Amniotic epithelial cell (primary cell): ENCODE measurements at regions not wholly inside any gene's neighbourhood (a gene's known extent, or its start where the extent isn't known, plus 50 kb on each side); places are given as distances from the start of the nearest gene placed in this dataset.
"Not testable (repeated sequence)": the region's sequence is repeated elsewhere in the genome, so short reads cannot be mapped to it uniquely, and the experiment has no call there.

Source experiments
- DNase-seq: peaks from one replicate; pipeline ENCODE4 v3.0.0-alpha.2; 2010; ENCODE audit warnings: low read depth

DNA sequence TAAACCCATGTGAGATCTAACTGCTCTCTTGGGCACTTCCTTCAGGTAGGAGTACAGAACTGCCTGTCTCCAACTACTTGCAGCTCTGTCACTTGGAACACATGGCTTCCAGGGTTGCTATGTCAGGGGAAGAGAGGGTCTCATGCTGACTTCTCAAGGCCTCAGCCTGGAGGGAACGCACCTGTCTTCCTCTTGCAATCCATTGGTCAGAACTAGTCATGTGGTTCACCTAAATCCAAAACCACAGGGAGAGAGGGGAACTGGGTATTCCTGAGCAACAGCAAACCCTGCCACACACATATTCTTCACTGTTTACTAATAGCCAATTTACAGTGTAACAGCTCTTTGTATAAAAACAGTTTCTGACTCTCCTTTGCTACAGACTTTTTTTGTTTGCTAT, 206.1 kb downstream of the KCNJ2 start:
- DNase-seq, result no peak

DNA sequence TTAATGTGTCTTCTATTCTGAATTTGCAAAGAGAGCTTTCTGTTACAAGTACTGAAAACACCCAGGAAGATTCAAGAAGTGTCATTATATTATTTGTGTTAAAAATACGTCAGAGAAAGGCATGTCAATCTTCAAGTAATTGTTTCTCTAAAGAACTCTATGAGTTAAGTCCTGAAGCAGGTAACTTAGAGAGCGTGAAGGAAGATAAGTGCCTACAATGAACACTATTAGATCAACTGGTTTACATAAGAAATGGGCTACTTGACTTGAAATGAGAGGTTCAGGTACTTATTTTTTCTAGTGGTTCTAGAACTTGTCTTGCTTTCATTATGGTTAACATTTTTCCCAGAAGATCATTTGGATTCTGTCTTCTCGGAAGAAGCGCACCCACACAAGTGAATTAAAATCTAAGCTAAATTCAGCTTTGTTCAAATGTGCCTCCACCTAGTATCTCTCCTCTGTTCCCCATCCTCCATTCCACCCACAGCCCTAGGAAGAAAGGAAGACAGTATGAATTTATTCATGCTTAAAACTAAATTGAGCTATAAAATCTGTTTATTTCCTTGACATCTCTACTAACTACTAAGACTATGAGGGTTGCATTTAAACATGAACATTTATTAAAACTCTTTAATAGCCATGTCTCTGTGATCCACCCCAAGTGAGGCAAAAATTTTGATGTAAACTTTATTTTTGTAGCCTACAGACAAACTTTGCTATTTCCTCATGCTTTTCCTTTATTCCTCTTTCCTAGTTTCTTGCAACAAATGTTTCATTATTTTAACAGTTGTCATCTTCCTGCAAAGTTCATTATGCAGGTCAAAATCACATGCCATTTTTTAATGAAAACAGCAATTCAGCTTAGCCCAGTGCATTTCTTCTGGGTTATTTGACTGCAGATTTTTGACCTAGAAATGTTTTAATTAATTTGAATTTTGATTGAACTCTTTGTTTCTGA, 206.8 kb downstream of the KCNJ2 start:
- no peak for DNase-seq

GRCh38 chr17:70377654-70378053, 208.3 kb downstream of the KCNJ2 start:
- DNase-seq, result no peak

DNA sequence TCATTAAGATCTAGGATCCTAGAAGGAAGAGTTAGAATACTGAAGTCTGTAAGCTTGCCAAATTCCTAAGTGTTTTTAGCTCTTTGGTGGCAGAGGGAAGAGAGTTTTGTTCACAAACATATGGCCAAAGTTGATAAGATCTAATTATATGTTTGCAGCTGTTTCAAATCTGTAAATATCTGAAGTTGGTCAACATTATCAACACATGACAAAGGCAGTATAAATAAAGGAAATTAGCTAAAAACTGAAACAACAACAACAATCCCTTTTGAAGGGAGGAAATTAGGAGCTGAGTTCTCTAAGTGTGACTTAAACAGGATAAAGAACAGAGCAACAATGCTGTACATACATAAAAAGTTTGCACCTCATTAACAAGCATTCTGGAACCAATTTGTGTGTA, 208.7 kb downstream of the KCNJ2 start:
- DNase-seq, result no peak

DNA sequence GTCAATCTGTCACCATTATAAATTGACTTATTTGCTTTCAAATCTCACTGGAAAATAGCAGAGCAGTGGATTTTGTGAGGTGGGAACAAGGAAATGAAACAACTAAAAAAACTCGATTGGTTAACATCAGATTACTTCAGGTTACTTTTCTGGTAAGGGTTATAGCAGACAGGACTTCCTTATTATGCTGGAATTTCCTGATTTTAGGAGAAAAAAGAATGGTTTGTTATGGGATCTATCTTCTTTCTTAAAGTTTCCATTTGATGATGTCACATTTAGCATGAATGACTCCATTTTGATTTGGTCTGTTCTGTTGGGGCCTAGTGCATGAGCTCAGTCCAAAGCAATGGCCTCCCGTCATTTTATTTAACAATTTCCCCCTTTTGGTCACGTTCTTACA, 210.6 kb downstream of the KCNJ2 start:
- no peak for DNase-seq

GRCh38 chr17:70381916-70382315, 212.6 kb downstream of the KCNJ2 start:
- not testable (repeated sequence) for DNase-seq

DNA sequence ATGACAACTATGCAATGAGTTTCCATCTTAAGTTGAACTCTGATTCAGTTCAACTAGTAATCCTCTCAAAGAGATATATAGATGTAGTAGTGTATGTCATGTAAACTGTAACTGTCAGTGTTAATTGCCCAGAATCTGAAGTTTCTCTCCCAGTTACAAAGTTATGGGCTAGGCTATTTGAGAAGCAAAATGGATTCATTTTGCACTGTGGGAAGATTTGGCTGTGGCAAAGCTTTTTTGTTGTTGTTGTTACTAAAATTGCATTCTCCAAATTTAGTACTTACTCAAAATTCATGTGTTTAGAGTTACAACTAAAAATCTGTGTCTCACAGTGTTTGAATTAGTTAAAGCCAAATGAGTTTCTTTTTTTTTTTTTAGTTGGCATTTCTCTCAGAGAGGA, 219.0 kb downstream of the KCNJ2 start:
- DNase-seq, result no peak

GRCh38 chr17:70389232-70389757, 220.0 kb downstream of the KCNJ2 start:
- not testable (repeated sequence) for DNase-seq

DNA sequence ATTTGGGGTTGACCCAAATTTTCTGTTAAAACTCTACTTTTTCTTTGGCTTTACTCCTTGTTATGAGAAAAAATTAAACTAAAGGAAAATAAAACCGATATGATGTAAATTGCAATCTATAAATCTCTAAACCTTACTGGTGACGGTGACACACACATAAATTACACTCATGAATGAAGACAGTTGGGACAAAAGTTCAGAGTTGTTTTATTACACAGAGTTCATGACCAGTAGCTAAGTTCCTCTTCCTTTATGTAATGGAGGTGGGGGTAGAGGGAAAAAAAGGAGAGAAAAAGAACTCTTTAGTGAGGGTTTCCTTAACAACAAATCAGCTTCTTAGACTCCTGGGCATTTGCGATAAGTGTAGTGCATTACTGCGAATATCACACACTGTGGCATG, 220.7 kb downstream of the KCNJ2 start:
- no peak for DNase-seq

- DNase-seq, result no peak
These were observed 225.3 kb downstream of the KCNJ2 start for GRCh38 chr17:70394473-70395232.

DNA sequence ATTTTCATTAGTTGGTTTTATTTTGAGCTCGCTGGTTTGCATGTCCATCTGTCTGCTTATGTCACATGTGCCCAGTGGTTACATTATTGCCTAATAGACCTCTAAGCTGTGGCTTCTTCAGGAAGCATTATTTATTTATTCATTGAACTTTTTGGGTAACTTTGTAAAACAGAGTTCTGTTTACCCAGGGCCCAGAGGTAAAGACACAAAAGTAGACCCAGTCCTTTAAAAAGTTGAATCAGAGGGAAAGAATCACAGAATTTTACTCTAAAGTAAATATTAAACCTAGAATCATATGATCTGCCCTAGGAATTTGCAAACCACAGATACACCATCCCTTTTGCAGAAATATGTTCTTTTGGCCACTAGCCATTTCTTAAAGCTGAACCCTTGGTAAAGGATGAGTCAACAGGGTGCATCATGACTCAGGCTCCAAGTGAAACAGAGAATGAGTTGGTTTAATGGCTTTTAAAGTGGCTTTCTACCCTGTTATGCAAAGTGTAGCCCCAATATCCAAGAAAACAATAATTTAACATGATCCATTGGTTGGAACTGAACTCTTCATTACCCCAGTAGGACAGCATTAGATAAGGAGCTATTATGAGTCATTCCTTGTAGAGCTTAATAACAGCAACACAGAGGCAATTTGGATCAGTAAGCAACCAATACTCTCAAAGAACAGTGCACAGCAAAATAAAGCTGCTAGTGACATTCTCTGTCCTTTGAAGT, 236.3 kb downstream of the KCNJ2 start:
- DNase-seq, result peak; percentile 97

DNA sequence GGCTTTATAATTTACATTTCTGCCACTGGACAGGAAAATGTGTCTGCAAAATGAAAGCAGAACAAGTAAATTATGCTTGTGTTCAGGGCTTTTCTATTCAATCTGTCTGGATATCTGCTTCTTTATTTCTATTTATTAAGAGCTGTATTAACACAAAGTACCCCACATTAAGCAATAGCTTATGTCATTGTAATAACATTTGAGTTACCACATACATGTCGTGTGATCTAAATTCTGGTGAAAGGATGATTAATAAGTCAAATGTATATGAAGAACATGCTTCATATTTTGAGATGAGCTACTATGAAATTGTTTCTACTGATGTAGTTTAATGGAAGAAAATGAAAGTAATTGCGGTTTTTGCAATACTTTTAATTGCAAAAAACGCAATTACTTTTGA, 238.2 kb downstream of the KCNJ2 start:
- DNase-seq, result peak; percentile 66

DNA sequence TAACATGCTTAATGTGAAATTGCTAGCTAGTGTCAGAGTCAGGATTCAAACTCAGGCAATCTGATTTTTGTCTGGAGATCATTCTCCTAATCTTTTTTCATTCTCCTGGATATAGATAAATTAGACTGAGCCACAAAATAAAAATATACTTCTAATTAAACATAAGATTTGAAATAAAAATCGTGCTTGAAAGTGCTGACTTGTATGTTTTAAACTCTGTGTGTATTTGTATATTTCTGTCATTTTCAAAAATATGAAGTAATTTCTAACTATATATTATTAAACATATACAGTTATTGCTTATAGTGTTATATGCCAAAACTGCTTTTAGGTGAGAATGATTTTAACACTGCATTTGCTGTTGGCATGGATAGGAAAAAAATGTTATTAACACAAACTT, 239.4 kb downstream of the KCNJ2 start:
- DNase-seq, result no peak

- DNase-seq, result no peak
These were observed 245.0 kb downstream of the KCNJ2 start for GRCh38 chr17:70414300-70414699.

- peak; percentile 62 for DNase-seq
These were observed 251.6 kb downstream of the KCNJ2 start for GRCh38 chr17:70420861-70421445.

DNA sequence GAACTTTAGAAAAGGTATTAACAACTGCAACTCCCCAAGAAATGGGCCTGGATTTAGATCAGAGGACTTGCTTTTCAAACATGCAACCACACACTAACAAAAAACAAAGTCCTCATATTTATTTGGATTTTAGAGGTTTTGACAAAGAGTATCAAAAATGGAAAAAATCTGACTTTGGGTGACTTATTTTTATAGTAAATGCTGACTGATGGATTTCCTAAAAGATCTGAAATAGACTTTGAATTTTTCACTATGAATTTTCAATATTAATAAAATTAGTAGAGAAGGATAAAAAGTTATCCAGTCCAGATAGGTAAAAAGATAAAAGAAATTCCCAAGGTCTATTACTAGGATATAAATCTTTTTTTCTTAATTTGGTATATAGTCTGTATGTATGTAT, 253.5 kb downstream of the KCNJ2 start:
- DNase-seq, result no peak

DNA sequence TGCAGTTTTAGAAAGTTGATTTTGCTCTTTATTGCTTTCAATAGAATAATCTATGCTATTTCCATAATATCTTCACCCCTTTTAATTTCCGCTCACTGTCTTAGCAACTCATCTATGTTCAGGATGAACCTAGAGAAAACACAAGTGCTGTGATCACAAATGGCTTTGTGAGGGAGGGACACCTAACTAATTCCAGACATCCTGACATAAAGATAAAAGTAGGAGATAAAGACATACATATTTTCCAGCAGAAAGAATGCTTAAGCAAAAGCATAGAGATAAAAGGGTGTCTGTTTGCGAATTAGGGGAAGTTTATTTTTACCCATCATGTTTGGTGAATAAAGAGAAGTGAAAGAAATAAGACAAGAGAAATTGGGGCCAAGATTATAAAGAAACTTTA, 254.2 kb downstream of the KCNJ2 start:
- DNase-seq, result no peak

- DNase-seq, result no peak
These were observed 257.4 kb downstream of the KCNJ2 start for GRCh38 chr17:70426752-70427151.

- no peak for DNase-seq
These were observed 265.5 kb downstream of the KCNJ2 start for GRCh38 chr17:70434536-70435490.

DNA sequence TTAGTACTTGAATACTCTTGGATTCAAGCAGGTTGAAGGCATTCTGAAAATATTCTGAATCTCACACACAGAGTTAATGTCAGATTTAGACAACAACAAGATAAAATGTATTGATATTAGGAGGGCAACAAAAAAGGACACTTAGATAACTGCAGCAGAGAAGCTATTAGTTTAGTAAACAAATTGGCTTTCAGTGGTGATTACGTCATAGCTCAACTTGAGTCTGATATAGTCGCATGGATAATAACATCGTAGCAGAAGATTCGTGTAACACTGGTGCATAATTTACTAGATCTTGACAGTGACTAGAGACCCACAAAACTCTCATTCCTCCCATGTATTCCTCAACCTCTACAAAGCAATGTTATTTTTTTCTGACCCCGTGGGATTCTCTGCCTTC, 268.3 kb downstream of the KCNJ2 start:
- no peak for DNase-seq

DNA sequence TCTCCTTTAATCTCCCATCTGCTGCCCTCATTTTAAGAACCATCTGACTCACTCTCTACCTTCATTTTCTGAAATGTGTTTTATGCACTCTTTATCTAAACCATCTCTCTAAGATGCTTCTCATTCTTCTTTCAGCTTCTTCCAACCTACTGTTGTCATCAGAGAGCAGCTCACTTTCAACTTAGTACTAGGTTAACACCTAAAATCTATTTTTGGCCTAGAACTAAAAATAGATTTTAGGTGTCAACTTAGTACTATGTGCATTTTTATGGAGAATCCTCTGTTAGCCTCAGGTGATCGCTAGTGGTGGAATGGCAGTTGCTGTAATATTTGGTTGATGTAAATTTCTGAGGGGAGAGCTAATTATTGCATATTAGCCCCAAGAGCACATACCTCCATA, 277.1 kb downstream of the KCNJ2 start:
- no peak for DNase-seq
